Thoracic aorta (tissue), 2 donors: ENCODE measurements at regions not wholly inside any gene's neighbourhood (a gene's known extent, or its start where the extent isn't known, plus 50 kb on each side); places are given as distances from the start of the nearest gene placed in this dataset.

Experiments
- ATAC-seq: fragments of 150-250 bp; one replicate; pipeline ENCODE4 v1.8.0; 2017; ENCODE audit warnings: low read depth; ENCODE audit not compliant: insufficient number of reproducible peaks, low FRiP score
- DNase-seq: peaks from one replicate; pipeline ENCODE4 v3.0.0-alpha.2; 2020; ENCODE audit warnings: low spot score
- H3K27ac ChIP-seq, 2 donors: fragments of 200-600 bp; sonication (generic); 1 replicate in 1 of 2; 2 replicates in 1 of 2; pipeline ENCODE4 v1.5.1; 2016; ENCODE audit warnings: mild to moderate bottlenecking in 2 of 2, moderate library complexity in 2 of 2
- H3K27me3 ChIP-seq: fragments of 200-600 bp; sonication (generic); replicated peaks from 2 replicates; pipeline ENCODE4 v1.6.0; 2016; ENCODE audit warnings: mild to moderate bottlenecking; ENCODE audit not compliant: insufficient read depth
- H3K36me3 ChIP-seq: fragments of 200-600 bp; sonication (generic); one replicate; pipeline ENCODE4 v1.5.1; 2016
- H3K4me1 ChIP-seq, 2 donors: fragments of 200-600 bp; sonication (generic); 1 replicate in 1 of 2; 2 replicates in 1 of 2; pipeline versions ENCODE4 v1.5.1 to v1.6.0; 2016; ENCODE audit warnings: low read depth in 2 of 2, mild to moderate bottlenecking in 1 of 2; ENCODE audit not compliant: control insufficient read depth in 1 of 2
- H3K4me3 ChIP-seq: fragments of 200-600 bp; sonication (generic); 2 replicates; pipeline ENCODE4 v1.5.1; 2016; ENCODE audit warnings: mild to moderate bottlenecking
- H3K9me3 ChIP-seq: fragments of 200-600 bp; sonication (generic); 2 replicates; pipeline ENCODE4 v1.5.1; 2016
- TF ChIP-seq, protein P1 (sequence below): fragments of 200-600 bp; sonication (generic); IDR thresholded peaks from one replicate; pipeline ENCODE4 v1.5.1; 2019; ENCODE audit warnings: antibody characterized with exemption

DNA sequence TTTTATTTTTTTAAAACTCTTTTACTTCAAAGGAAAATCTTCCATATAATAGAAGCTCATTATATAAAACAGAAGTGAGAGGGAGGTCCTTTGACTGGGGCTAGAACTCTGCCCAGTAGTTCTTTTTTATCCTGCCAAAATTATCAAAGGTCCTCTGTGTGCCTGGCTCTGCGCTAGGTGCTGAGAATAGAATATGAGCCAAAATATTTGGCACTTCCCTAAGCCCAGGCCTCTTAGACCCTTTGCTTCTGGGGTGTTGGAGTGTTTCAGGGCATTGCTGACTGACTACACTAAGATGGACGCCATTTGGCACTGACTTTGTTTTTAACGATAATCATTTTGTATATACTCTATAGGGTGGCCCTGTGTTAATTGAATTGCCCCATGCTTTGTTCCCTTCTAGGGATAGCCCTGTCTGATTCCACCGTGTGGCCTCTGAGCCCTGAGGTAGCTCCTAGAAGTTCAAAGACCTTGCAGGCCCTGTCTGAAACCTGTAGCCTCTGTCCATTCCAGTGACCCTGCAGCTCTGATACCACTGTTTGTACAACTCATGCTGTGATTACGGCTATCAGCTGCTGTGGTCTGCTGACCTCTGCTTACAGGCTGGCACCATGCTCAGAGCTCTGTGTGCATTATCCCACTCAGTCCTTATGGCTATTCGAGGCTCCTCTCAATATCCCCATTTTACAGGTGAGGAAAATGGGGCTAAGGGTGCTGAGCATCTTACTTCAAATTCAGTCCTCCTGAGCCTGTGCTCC, 84.3 kb upstream of the SHB start:
- Histone ChIP-seq H3K27me3 (no peaks in the 10 kb centered on the region), H3K4me3 (no peak overlapping the region), H3K27ac (no peak overlapping the region), H3K4me1 (no peaks in the 10 kb centered on the region), H3K36me3 (no peaks in the 10 kb centered on the region), H3K9me3 (no peaks in the 10 kb centered on the region)
- ATAC-seq (no peak), DNase-seq (no peak)
- TF ChIP-seq, protein P1, sequence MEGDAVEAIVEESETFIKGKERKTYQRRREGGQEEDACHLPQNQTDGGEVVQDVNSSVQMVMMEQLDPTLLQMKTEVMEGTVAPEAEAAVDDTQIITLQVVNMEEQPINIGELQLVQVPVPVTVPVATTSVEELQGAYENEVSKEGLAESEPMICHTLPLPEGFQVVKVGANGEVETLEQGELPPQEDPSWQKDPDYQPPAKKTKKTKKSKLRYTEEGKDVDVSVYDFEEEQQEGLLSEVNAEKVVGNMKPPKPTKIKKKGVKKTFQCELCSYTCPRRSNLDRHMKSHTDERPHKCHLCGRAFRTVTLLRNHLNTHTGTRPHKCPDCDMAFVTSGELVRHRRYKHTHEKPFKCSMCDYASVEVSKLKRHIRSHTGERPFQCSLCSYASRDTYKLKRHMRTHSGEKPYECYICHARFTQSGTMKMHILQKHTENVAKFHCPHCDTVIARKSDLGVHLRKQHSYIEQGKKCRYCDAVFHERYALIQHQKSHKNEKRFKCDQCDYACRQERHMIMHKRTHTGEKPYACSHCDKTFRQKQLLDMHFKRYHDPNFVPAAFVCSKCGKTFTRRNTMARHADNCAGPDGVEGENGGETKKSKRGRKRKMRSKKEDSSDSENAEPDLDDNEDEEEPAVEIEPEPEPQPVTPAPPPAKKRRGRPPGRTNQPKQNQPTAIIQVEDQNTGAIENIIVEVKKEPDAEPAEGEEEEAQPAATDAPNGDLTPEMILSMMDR: no peak

DNA sequence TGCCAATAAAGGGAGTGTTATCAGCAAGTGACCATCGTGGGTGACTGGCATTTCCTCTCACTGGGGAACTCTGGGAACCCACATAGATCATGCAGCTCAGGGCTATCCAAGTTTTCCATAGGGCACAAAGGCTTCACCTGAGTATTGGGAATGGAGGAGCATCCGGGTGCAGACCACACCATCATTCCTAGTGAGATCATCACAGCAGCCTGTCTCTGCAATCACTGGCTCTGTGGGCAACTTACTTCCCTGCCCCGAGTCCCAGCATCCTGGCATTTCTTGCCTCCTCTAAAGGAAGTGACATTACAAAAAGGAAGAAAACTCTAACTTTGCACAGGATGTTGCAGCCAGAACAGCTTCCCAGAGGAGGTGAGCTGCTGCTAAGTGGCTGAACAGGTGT, 80.6 kb upstream of the SHB start:
- Histone ChIP-seq H3K36me3 (no peaks in the 10 kb centered on the region), H3K9me3 (no peaks in the 10 kb centered on the region), H3K27me3 (no peaks in the 10 kb centered on the region), H3K4me1 (no peaks in the 10 kb centered on the region), H3K27ac (no peak overlapping the region), H3K4me3 (no peak overlapping the region)
- ATAC-seq: no peak
- TF ChIP-seq, protein P1: no peak
- no peak for DNase-seq

DNA sequence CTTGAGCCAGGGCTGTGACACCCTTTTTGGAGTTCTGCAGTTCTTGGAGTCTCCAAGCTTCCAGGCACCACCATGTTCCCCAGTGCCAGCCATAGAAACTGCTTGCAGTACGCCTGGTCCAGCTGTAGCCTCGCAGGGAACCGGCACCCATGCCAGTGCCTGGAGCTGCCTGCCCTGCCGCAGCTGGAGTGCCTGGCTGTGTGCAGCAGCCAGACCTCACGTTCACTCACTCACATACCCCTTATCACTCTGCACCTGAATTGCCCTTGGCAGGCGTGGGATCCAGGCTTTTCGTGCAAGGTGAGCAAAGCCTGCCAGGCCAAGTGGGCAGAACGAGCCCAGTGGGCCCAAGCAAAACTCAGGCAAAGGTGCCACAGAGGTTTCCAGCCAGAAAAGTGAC, 77.8 kb upstream of the SHB start:
- Histone ChIP-seq H3K27me3 (no peaks in the 10 kb centered on the region), H3K36me3 (no peaks in the 10 kb centered on the region), H3K27ac (no peak overlapping the region), H3K9me3 (no peaks in the 10 kb centered on the region), H3K4me3 (no peak overlapping the region), H3K4me1 (peaks cover 0 to 8% of the 10 kb centered on the region in 2 donors)
- no peak for ATAC-seq
- DNase-seq: no peak
- TF ChIP-seq, protein P1: no peak

DNA sequence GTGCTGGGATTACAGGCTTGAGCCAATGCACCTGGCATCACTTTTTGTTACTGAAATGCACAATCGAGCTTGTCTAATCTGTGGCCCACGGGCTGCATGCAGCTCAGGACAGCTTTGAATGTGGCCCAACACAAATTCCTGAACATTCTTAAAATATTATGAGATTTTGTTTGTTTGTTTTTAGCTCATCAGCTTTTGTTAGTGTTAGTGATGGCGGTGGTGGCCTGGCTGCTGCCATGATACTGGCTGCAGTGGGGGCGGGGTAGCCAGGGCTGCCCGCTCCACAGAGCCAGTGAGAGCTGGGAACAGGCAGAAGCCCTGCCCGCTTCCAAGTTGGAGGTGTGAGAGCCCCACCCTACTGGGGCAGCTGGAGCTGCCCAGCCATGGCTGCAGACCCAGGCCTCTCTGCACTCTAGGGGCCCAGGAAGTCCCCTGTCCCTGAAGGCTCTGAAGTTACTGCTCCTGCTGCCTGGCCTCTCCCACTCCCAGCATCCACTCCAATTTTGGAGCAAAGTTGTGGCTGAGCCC, 76.6 kb upstream of the SHB start:
- peaks cover 0 to 13% of the 10 kb centered on the region in 2 donors for H3K4me1 ChIP-seq
- DNase-seq (no peak), ATAC-seq (no peak)
- H3K36me3 ChIP-seq: no peaks in the 10 kb centered on the region
- H3K27me3 ChIP-seq: no peaks in the 10 kb centered on the region
- H3K9me3 ChIP-seq: no peaks in the 10 kb centered on the region
- TF ChIP-seq, protein P1: no peak
- H3K4me3 ChIP-seq: no peak overlapping the region
- H3K27ac ChIP-seq: no peak overlapping the region

DNA sequence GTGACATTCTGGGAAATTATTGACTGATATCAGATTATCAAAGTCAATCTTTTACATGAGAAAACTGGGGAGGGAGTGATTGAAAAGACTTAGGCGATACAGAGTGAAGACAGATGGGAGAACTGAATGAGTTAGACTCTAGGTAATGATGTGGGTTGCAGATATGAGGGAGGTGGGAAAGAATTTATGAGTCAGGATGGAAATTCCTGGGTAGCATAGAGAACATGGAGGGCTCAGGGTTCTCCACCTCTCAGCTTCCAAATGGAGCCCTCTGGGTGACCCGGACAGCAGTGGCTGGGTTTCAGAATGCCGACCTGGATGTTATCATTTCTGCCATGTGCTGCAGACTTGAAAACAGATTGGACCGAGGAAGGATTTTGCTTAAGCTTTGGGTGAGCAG, 75.4 kb upstream of the SHB start:
- Histone ChIP-seq H3K9me3 (no peaks in the 10 kb centered on the region), H3K4me1 (peaks cover 0 to 13% of the 10 kb centered on the region in 2 donors), H3K36me3 (no peaks in the 10 kb centered on the region), H3K27ac (no peak overlapping the region), H3K4me3 (no peak overlapping the region), H3K27me3 (no peaks in the 10 kb centered on the region)
- ATAC-seq (no peak), DNase-seq (no peak)
- TF ChIP-seq, protein P1: no peak
